UCSD-AML1 (cell line): ENCODE measurements at regions not wholly inside any gene's neighbourhood (a gene's known extent, or its start where the extent isn't known, plus 50 kb on each side); places are given as distances from the start of the nearest gene placed in this dataset.

ENCODE experiments used
- DNase-seq: peaks from one replicate; lab custom pipeline; 2025; ENCODE audit not compliant: unreplicated experiment; lab: John Stamatoyannopoulos, UW

GRCh38 chr13:33690354-33690753 is 127.6 kb upstream of the RFC3 start:
- no peak for DNase-seq

- DNase-seq = no peak
These were observed 126.0 kb upstream of the RFC3 start for GRCh38 chr13:33691980-33692379.

- no peak for DNase-seq
These were observed 125.4 kb upstream of the RFC3 start for GRCh38 chr13:33692531-33692930.

- DNase-seq = no peak
These were observed 123.4 kb upstream of the RFC3 start for GRCh38 chr13:33694546-33694945.

DNA sequence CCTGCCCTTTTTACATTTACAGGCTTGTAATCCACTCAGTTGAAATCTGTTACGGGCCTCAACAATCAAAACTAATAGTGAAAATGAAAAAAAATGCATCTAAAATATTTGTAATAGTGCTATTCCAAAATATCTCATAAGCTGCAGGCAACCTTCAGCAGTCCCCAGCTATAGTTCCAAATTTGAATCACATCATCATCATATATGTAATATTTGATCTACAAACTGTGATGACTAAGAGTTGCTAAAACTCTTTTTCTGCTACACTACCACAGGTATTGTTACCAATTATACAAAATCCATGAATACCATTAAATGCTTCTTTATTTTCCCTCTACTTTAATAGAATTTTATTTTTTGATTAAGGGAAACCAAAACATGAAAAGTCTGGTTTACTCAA is 121.4 kb upstream of the RFC3 start:
- DNase-seq = no peak

DNA sequence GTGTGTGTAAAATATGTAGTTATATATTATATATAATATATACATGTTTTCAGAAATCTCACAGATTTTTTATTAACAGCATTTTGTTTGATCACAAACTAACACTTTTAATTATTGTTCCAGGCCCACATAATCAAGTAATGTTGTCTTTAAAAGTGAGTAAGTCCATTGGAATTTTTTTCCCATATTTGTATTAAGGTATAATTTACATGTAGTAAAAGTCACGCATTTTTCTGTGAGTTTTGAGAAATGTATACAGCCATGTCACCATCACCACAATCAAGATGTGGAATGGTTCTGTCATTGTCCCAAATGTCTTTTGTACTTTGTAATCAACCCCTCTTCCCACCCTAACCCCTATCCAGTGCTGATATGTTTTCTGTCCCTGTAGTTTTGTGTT is 120.0 kb upstream of the RFC3 start:
- DNase-seq = no peak

- DNase-seq = no peak
These were observed 110.5 kb upstream of the RFC3 start for GRCh38 chr13:33707449-33707848.

DNA sequence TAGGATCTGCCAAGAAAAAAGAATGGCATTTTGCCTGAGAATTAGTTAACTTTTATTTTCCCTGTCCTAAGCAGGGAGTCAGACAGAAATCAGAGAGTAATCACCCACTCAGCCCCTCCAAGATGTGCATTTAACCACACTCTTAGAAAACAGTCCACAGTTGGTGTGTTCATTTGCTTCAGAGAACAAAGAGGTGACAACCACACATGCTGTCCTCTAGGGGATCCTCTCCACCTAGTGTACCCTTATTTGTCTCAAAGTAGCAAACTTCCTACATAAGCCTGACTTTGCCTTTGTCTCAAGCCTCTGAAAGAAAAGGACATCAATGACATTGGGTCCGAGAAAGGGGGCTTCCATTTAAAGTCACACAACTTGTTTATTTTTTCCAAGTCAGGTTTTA is 107.0 kb upstream of the RFC3 start:
- DNase-seq = no peak

GRCh38 chr13:33711436-33711835 is 106.5 kb upstream of the RFC3 start:
- DNase-seq = no peak

GRCh38 chr13:33717775-33718174 is 100.2 kb upstream of the RFC3 start:
- no peak for DNase-seq

GRCh38 chr13:33721724-33722123 is 96.2 kb upstream of the RFC3 start:
- no peak for DNase-seq

DNA sequence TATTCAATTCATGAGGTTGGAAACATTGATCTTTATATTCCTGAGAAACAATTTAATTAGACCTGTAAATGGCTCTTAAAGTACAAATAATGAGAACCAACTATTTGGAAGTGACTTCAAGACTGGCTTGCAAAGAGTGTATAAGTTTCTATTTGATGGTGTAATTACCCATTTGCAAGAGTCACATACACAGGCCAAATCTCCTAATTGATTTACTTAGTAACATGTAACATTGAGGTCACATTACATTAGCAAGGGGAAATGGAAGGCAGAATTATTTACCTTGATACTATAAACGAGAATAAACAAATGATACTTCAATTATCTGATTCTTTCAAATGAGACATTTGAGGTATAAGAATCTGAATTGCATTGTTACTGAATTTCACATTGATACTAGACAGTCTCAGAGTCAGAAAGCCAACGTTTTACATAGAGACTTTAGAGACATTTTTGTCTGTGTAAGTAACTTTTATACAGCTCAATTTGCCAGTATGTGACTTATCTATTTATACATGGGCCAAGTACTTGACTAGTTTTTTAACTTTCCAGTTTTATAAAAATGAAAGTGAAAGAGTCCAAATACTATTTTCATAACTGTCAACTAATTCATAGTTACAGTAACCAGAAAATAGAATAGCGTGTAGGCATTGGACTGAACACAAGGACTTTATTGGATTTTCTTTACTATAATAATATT is 95.6 kb upstream of the RFC3 start:
- no peak for DNase-seq

GRCh38 chr13:33723365-33723764 is 94.6 kb upstream of the RFC3 start:
- DNase-seq = no peak

DNA sequence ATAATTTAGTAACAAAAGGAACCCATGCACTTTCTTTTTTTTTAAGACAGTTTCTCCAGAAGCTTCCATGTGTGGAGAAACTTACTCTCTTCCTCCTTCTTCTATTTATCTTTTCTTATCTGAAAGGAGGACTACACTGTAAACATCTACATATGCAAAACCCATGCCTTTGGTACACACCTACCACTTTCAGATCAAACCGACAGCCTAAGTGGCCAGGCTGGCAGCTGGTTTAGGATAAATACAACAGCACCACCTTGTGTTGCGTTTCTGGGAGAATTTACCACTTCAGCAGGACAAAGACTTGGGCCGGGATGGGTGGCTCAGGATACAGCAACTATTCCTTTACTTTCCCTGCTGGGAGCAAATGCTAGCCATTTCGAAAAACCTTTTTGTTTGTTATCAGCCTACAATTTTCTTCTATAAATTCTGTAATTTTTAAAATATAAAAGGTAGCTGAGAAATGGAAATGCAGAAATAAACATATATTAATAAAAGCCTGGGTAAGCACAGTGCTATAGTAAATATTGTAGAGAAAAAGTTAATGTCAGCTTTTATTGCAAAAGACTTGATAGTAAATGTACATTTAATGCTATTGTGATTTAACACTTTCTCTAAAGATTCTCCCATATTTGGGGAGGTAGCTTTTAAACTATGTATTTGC is 94.0 kb upstream of the RFC3 start:
- DNase-seq = peak; percentile 40

- DNase-seq = no peak
These were observed 92.6 kb upstream of the RFC3 start for GRCh38 chr13:33725340-33725739.

DNA sequence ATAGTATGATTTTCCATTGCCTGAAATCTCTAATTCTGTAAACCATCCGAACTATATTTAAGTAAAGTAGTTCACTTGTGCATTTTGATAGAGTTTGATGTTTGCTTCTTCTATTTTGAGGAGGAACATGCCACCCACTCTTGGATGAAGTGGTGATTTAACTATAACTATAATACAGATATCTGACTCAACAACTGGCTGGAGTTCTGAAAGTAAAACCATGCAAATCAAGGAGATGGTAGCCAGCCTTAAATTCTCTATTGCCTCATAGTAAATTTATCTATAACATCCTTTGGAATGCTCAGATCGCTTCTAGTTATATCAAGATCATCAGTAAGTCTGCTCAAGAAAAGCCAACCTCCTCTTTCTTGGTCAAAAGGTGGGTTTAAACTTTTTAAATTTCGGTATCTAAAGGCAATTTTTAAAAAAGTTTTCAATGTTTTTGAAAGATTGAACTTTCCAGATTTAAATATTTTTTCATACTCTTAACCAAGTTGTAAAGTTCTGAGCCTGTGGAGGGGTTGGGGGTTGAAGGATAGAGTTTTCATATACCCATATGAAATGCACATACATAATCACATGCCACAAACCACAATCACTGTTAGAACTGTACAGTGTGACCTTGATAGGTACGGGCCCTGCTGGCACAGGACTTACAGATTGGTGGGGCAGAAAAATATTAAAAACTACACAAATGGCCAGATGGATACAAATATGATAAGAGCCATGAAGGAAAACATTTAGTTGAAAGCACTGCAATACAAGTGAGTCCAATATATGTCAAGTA is 90.5 kb upstream of the RFC3 start:
- no peak for DNase-seq

DNA sequence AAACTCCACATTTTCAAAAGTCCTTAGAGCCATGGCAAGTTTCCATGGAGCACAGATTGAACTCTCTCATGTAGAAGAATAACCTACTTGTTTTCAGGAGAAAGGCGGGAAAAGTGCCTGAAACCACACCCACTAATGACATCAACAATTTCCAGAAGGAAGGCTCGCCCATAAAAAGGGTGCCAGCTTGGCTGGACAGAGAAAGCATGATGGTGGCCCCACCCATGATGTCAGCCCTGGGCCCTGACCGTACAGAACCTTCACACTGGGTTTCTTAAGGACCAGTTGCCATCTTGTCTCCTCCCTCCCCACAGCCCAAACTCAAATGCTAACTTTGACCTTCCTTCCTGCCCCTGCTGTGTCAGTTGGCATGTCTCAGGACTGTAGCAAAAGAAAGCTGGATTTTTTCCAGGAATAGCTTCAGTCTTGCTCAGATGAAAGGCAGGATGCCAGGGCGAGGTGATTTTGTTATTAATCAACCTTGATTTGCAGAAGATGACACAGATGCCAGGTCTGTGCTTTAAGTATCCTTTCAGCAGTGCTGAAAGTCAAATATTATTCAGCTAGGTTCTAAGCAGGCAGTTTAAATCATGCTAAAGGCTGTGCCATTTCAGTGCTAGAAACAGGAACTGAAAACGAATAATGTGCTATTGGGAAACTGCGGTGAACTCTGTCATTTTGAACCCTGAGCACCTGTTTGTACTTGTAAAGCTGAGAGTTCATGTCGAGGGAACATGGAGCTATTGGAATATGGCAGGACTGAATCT is 89.5 kb upstream of the RFC3 start:
- no peak for DNase-seq

GRCh38 chr13:33730147-33730546 is 87.8 kb upstream of the RFC3 start:
- no peak for DNase-seq

- no peak for DNase-seq
These were observed 87.3 kb upstream of the RFC3 start for GRCh38 chr13:33730619-33731018.

DNA sequence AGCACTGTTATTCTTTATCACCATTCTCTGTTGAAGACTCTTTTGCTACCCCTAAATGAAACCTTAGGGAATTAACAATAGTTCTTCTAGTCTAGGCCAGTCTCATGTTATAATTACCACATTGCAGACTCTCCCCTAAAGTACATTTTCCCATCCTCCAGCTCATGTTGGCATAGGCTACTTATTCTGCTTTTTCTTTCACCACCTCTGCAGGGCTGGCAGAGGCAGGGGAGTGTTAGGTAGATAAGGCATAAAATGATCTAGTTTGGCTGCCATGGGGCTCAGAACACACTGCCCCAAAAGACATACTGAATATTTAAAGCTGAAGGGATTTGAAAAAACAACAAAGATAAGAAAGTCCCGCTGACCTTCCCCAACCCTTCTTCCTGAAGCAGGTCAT is 82.7 kb upstream of the RFC3 start:
- DNase-seq = no peak

- no peak for DNase-seq
These were observed 78.7 kb upstream of the RFC3 start for GRCh38 chr13:33739254-33739653.
